GM13976 (cell line): ENCODE measurements at regions not wholly inside any gene's neighbourhood (a gene's known extent, or its start where the extent isn't known, plus 50 kb on each side); places are given as distances from the start of the nearest gene placed in this dataset.

Experiments used
- DNase-seq: peaks from one replicate; pipeline ENCODE4 v3.0.0; 2012; ENCODE audit warnings: low spot score
- in situ Hi-C: fragments of 300-500 bp; cut with MboI; formaldehyde crosslinking; loops from one replicate; pipeline ENCODE4 v1.12.0; 2022; ENCODE audit warnings: low sequenced_read_pairs, mixed read lengths, inconsistent platforms; ENCODE audit not compliant: unreplicated experiment
- TF ChIP-seq, protein P1 (sequence below): IDR thresholded peaks from 2 replicates; pipeline ENCODE4 v1.5.1; 2012; ENCODE audit warnings: borderline replicate concordance, mild to moderate bottlenecking; ENCODE audit not compliant: insufficient read depth; ENCODE audit errors: extremely low read depth, missing control alignments, control extremely low read depth

DNA sequence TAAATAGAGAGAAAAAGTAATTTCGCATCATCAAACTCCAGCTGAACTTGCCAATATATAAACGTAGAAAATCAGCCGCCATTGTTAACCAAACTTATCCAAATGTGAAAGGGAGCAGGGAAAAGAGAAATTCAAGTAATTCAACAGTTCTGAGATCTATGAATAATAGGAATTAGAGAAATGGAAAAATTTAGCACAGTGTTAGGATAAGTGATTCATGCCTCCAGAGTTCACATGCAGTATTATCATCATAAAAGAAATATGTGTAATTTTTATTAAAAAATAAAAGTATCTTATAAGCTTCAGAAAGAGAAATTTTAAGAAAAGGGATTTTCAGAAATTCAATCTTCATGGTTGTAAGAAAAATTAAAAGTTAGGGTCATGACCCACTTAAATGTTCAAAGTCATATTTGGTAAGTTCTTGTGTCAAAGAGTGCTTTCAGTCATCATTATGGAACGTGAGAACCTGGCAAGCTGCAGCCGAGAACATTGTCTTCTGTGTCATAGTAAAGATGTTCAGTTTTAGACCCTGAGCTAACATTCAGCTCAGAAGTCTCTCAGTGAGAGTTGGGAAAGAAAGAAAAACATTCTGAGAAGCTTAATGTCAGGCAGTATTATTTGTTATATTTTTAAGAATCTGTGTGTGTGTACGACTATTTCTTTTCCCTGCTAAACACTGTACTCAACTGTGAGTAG is 414.3 kb upstream of the RGPD4 start:
- TF ChIP-seq, protein P1, sequence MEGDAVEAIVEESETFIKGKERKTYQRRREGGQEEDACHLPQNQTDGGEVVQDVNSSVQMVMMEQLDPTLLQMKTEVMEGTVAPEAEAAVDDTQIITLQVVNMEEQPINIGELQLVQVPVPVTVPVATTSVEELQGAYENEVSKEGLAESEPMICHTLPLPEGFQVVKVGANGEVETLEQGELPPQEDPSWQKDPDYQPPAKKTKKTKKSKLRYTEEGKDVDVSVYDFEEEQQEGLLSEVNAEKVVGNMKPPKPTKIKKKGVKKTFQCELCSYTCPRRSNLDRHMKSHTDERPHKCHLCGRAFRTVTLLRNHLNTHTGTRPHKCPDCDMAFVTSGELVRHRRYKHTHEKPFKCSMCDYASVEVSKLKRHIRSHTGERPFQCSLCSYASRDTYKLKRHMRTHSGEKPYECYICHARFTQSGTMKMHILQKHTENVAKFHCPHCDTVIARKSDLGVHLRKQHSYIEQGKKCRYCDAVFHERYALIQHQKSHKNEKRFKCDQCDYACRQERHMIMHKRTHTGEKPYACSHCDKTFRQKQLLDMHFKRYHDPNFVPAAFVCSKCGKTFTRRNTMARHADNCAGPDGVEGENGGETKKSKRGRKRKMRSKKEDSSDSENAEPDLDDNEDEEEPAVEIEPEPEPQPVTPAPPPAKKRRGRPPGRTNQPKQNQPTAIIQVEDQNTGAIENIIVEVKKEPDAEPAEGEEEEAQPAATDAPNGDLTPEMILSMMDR = no peak
- DNase-seq = no peak
- in situ Hi-C loops = no loop called here

DNA sequence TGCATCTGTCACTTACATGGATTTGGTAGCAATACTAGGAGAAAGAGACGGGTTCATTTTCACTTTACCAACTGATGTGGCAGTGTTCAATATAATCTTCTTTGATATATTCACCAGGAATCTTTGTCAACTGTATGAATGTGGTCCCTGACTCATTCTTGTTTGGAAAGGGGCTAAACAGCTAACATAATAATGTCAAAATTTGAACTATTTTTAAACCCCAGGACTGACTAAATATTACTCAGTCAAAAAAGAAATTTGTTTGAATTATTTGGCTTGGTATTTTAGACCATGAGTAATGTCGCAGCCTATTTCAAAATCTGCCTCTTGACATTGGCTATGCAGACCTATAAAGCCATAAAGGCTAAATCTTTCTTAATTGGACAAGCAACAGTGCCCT is 413.7 kb upstream of the RGPD4 start:
- in situ Hi-C loops = no loop called here
- no peak for DNase-seq
- TF ChIP-seq, protein P1 = no peak

DNA sequence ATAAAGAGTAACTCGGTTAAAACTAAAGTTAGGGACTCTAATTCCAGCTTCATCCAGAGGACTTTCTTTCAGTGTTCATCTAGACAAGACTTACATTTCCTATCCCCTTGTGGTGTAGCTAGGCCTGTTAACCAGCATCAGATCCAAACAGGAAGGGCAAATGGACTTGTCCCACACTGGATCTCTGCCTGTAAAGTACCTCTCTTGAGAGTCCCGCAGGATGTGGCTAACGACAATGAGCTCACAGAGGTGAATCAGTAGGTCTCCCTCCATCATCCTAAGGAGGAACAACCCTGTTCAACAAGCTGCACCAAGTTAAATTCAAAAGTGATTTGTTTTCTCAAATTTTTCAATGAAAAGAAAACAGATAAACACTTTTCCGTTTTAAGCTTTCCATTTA is 412.3 kb upstream of the RGPD4 start:
- in situ Hi-C loops = no loop called here
- DNase-seq = no peak
- TF ChIP-seq, protein P1 = no peak

DNA sequence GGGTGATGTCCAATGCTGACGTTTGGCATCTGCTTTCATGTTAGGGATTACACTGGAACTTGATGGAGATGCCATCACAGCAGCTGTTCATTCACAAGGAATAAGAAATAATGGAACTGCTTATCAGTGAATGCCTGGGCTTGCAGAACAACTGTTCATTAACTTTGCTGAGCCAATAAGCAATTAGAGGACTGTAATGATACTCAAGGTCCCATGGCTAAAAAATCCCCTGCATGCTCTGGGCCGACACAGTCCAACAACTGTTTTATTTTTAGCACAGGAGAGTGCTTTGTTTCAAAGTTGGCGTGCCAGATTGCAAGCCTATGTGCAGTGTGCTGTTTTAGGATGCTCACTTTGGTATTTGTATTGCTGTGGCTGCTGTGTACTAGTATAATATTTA is 408.0 kb upstream of the RGPD4 start:
- no peak for DNase-seq
- in situ Hi-C loops = no loop called here
- TF ChIP-seq, protein P1 = no peak

DNA sequence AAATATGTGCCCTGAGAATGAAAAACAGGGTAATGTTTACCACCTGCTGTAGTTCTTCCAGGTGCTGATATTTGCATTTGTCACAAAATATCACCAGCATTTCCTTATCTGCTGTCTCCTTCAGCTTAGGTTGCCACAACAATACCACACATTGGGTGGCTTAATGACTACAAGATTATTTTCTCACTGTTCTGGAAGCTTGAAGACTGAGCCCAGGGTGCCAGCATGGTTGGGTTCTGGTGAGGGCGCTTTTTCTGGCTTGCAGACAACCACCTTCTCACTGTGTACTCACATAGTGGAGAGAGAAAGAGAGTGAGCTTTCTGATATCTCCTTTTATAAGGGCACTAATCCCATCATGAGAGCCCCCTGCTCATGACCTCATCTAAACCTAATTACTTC is 407.5 kb upstream of the RGPD4 start:
- in situ Hi-C loops = no loop called here
- TF ChIP-seq, protein P1 = no peak
- no peak for DNase-seq

DNA sequence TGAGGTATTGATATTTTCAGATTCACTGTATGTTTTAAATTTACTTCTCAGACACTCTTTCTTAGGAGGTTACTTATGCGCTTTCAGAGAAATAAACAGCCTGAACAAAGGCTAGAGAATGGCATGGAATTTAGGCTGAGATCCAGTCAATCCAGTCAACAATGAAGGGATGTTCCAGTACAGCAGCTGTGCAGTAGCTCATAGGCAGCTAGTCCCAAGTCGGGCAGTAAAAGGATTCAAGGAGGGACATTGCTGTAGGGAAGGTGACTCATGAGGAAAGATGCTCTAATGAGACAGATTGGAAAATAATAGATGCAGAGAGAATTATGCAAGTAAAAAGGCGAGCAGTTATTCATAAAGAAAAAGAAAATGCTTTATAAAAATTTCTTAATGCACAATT is 397.9 kb upstream of the RGPD4 start:
- TF ChIP-seq, protein P1 = no peak
- in situ Hi-C loops = no loop called here
- DNase-seq = no peak
